ENCODE measurements at regions not wholly inside any gene's neighbourhood (a gene's known extent, or its start where the extent isn't known, plus 50 kb on each side); places are given as distances from the start of the nearest gene placed in this dataset.

GRCh38 chr7:41788556-41788955 lies 85.7 kb upstream of the INHBA start:
- Mint-ChIP-seq H3K4me1 (no peaks in the 10 kb centered on the region), H3K36me3 (ENCODE audit: low read depth) (peaks cover 1% of the 10 kb centered on the region), H3K9me3 (peaks cover 3% of the 10 kb centered on the region), H3K27me3 (no peaks in the 10 kb centered on the region), H3K27ac (no peak overlapping the region), H3K4me3 (no peak overlapping the region)
- intact Hi-C loops (cut with micrococcal nuclease): no loop called here
- DNase-seq: no peak

- Mint-ChIP-seq H3K4me3 (no peak overlapping the region), H3K27me3 (no peaks in the 10 kb centered on the region), H3K4me1 (no peaks in the 10 kb centered on the region), H3K27ac (no peak overlapping the region), H3K36me3 (ENCODE audit: low read depth) (peaks cover 1% of the 10 kb centered on the region), H3K9me3 (peaks cover 3% of the 10 kb centered on the region)
- no peak for DNase-seq
- intact Hi-C loops (cut with micrococcal nuclease): no loop called here
Measured at GRCh38 chr7:41787651-41788350, 84.9 kb upstream of the INHBA start.

- H3K4me1 Mint-ChIP-seq: no peaks in the 10 kb centered on the region
- H3K27ac Mint-ChIP-seq: no peak overlapping the region
- H3K4me3 Mint-ChIP-seq: no peak overlapping the region
- peaks cover 3% of the 10 kb centered on the region for H3K9me3 Mint-ChIP-seq
- no peaks in the 10 kb centered on the region for H3K27me3 Mint-ChIP-seq
- H3K36me3 Mint-ChIP-seq (ENCODE audit: low read depth): no peaks in the 10 kb centered on the region
- intact Hi-C loops (cut with micrococcal nuclease): no loop called here
- no peak for DNase-seq
Measured at GRCh38 chr7:41786944-41787343, 84.1 kb upstream of the INHBA start.

DNA sequence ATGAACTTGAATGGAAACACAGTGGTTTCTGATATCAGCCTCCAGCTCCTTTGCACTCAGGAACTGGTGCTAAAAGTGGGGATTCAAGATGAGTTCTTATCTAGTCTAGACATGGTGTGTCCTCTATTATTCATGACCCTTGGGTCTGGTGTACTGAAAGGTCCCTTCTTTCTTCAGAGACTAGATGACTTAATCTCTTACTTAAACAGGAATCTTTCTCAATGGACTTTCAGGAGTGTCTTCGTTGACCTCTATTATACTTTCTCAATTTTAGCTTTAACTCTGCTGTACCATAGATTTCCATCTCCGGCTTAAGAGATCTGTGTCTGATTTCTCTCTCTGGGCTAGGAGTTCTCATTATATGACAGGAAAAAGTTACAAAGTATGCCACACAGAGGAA lies 83.5 kb upstream of the INHBA start:
- DNase-seq: no peak
- intact Hi-C loops (cut with micrococcal nuclease): no loop called here
- H3K36me3 Mint-ChIP-seq (ENCODE audit: low read depth): no peaks in the 10 kb centered on the region

DNA sequence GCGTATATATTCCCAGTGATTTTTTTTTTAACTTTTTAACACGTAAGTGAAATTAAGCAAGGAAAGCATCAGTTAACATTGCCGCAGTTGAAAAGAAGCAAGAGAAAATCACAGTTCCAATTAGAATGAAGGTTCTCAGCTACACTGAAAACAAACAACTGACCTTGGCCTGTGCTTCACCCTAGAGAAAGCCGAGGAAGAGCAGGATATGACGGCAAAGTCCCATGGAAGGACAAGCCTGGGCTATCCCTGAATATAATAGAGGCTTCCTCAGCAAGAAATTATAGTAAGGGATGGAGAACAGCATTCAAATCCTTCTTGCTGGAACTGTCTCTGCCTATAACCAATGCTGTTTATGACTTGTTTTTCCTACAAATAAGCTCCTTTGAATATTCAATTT lies 83.0 kb upstream of the INHBA start:
- no peak for DNase-seq
- no peak overlapping the region for H3K27ac Mint-ChIP-seq
- intact Hi-C loops (cut with micrococcal nuclease): no loop called here
- peaks cover 3% of the 10 kb centered on the region for H3K9me3 Mint-ChIP-seq
- H3K4me1 Mint-ChIP-seq: no peaks in the 10 kb centered on the region
- H3K36me3 Mint-ChIP-seq (ENCODE audit: low read depth): no peaks in the 10 kb centered on the region
- no peak overlapping the region for H3K4me3 Mint-ChIP-seq
- H3K27me3 Mint-ChIP-seq: no peaks in the 10 kb centered on the region

More for the DNA sequence above, 83.5 kb upstream of the INHBA start:
- Mint-ChIP-seq H3K4me3 (no peak overlapping the region), H3K27me3 (no peaks in the 10 kb centered on the region), H3K9me3 (peaks cover 3% of the 10 kb centered on the region), H3K27ac (no peak overlapping the region), H3K4me1 (no peaks in the 10 kb centered on the region)

DNA sequence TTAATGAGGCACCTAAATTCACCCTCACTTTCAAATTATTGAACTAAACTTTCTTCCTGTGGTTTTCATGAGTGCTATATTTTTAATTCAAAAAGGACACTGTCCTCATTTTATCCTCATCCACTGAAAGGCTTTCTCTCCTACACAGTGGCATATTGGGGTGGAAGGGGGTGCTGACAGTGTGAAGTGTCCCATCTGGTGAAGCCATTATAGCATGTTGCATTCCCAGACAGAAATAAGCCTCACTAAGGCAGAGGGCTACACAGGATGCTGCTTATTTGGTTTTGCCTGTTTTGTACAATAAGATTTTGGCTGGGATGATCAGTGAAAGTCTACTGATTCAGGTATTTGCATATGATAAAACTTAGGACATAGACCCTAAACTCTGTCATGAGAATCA lies 82.4 kb upstream of the INHBA start:
- Mint-ChIP-seq H3K4me3 (no peak overlapping the region), H3K4me1 (no peaks in the 10 kb centered on the region), H3K9me3 (peaks cover under 1% of the 10 kb centered on the region), H3K27me3 (no peaks in the 10 kb centered on the region), H3K36me3 (ENCODE audit: low read depth) (no peaks in the 10 kb centered on the region), H3K27ac (no peak overlapping the region)
- intact Hi-C loops (cut with micrococcal nuclease): no loop called here
- no peak for DNase-seq

- intact Hi-C loops (cut with micrococcal nuclease): no loop called here
- H3K27me3 Mint-ChIP-seq: no peaks in the 10 kb centered on the region
- no peaks in the 10 kb centered on the region for H3K9me3 Mint-ChIP-seq
- H3K4me3 Mint-ChIP-seq: no peak overlapping the region
- H3K36me3 Mint-ChIP-seq (ENCODE audit: low read depth): no peaks in the 10 kb centered on the region
- no peaks in the 10 kb centered on the region for H3K4me1 Mint-ChIP-seq
- no peak overlapping the region for H3K27ac Mint-ChIP-seq
- DNase-seq: no peak
Measured at GRCh38 chr7:41779918-41780317, 77.0 kb upstream of the INHBA start.

DNA sequence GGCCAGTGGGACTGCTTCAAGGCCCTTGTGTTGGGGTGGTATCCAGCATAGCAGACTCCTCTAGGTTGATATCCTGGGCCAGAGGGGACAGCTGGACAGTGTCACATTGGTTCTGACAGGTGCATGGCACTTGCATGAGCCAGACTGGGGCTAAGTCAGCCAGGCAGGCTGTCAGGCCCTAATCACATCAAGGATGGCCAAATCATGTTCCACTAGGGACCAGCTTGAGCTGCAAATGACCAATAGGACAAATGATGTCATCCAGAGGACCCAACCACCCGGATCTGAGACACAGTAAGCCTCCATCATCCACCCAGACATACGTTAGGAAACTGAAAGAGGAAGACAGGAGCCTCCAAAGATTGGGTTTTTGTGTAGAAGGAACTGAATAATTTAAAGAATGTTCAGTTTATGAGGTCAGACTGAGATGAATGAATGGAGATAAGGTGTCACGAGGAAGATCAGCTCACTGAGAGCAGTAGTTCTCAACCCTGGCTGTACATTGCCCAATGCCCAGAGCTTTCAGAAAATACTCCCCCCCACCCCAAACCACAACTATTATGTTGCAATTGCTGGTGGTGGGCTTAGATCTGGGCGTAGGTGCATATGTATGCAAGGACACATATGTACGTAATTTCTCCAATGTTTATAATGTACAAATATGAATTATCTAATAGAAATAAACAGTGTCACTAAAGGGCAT lies 75.2 kb upstream of the INHBA start:
- no peak for DNase-seq
- Mint-ChIP-seq H3K4me3 (no peak overlapping the region), H3K36me3 (ENCODE audit: low read depth) (no peaks in the 10 kb centered on the region), H3K9me3 (peaks cover 3% of the 10 kb centered on the region), H3K27ac (no peak overlapping the region), H3K4me1 (no peaks in the 10 kb centered on the region), H3K27me3 (no peaks in the 10 kb centered on the region)
- intact Hi-C loops (cut with micrococcal nuclease): no loop called here

DNA sequence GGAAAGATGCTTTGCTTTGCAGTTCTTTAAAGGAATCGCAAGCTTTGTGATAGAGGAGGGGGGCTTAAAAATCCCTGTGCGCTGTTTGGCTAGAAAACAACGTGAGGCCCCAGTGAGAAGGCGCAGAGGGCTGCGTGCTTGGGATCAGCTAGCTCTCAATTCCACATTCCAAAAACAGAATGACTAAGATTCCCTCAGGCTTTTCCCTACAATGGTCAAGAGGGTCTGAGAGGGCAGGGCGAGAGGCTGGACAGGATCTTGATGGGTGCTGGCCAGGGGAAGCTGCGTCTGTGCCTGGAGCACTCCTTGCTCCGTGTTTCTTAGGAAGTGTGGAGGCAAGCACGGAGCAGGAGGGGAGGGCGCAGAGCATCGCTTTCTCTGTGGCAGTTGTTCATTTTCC lies 72.1 kb upstream of the INHBA start:
- H3K4me1 Mint-ChIP-seq: no peaks in the 10 kb centered on the region
- no peak overlapping the region for H3K27ac Mint-ChIP-seq
- H3K4me3 Mint-ChIP-seq: no peak overlapping the region
- no peak for DNase-seq
- intact Hi-C loops (cut with micrococcal nuclease): no loop called here
- H3K36me3 Mint-ChIP-seq (ENCODE audit: low read depth): no peaks in the 10 kb centered on the region
- no peaks in the 10 kb centered on the region for H3K27me3 Mint-ChIP-seq
- peaks cover 9% of the 10 kb centered on the region for H3K9me3 Mint-ChIP-seq

DNA sequence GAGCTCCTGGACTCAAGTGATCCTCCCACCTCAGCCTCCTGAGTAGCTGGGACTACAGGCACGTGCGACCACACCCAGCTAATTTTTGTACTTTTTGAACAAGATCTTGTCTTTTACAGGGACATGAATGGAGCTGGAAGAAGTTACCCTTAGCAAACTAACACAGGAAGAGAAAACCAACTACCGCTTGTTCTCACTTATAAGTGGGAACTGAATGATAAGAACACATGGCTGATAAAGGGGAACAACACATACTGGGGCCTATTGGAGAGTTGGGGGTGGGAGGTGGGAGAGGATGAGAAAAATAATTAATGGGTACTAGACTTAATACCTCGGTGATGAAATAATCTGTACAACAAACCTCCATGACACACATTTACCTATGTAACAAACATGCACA lies 70.9 kb upstream of the INHBA start:
- Mint-ChIP-seq H3K4me3 (no peak overlapping the region), H3K36me3 (ENCODE audit: low read depth) (no peaks in the 10 kb centered on the region), H3K27ac (no peak overlapping the region), H3K4me1 (no peaks in the 10 kb centered on the region), H3K9me3 (peaks cover 20% of the 10 kb centered on the region), H3K27me3 (peaks cover 1% of the 10 kb centered on the region)
- no peak for DNase-seq
- intact Hi-C loops (cut with micrococcal nuclease): no loop called here

- peaks cover 22% of the 10 kb centered on the region for H3K9me3 Mint-ChIP-seq
- no peaks in the 10 kb centered on the region for H3K36me3 Mint-ChIP-seq (ENCODE audit: low read depth)
- intact Hi-C loops (cut with micrococcal nuclease): no loop called here
- no peak for DNase-seq
- peaks cover 2% of the 10 kb centered on the region for H3K27me3 Mint-ChIP-seq
- no peaks in the 10 kb centered on the region for H3K4me1 Mint-ChIP-seq
- H3K4me3 Mint-ChIP-seq: no peak overlapping the region
- H3K27ac Mint-ChIP-seq: no peak overlapping the region
Measured at GRCh38 chr7:41771717-41772116, 68.8 kb upstream of the INHBA start.

DNA sequence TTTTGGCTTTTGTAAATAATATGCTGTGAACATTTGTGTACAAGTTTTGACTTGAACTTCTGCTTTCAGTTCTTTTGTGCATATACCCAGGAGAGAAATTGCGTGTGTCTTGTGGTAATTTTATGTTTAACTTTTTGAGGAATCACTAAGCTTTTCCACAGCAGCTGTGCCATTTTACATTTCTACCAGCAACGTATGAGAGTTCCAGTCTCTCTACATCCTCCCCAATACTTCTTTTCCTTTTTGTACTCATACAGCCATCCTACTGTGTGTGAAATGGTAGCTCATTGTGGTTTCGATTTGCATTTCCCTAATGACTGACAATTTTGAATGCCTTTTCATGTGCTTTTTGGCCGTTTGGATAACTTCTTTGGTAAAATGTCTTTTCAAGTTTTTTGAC lies 66.3 kb upstream of the INHBA start:
- Mint-ChIP-seq H3K4me3 (no peak overlapping the region), H3K4me1 (no peaks in the 10 kb centered on the region), H3K27me3 (peaks cover 2% of the 10 kb centered on the region), H3K27ac (no peak overlapping the region), H3K36me3 (ENCODE audit: low read depth) (no peaks in the 10 kb centered on the region), H3K9me3 (peaks cover 31% of the 10 kb centered on the region)
- intact Hi-C loops (cut with micrococcal nuclease): no loop called here
- DNase-seq: no peak

DNA sequence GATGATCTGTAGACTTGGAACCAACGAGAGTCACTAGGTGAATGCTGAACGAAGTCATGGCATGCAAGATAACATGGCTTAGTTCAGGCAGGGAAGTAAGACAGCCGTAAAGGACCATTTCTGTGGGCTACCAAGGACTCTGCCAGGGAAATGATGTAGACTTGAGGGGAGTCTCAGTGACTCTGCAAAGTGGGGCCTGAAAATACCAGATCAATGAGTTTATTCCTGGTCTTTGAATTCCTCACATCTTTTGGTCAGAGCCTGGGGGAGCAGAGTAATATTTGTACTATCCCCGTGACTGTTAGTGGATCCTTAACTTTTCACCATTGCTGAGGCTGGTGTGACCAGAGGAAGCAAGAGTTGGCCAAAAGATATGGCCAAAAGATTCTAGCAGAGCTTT lies 60.7 kb upstream of the INHBA start:
- H3K27me3 Mint-ChIP-seq: no peaks in the 10 kb centered on the region
- H3K36me3 Mint-ChIP-seq (ENCODE audit: low read depth): no peaks in the 10 kb centered on the region
- no peak for DNase-seq
- H3K4me1 Mint-ChIP-seq: no peaks in the 10 kb centered on the region
- intact Hi-C loops (cut with micrococcal nuclease): no loop called here
- no peak overlapping the region for H3K4me3 Mint-ChIP-seq
- H3K9me3 Mint-ChIP-seq: peaks cover 18% of the 10 kb centered on the region
- no peak overlapping the region for H3K27ac Mint-ChIP-seq

DNA sequence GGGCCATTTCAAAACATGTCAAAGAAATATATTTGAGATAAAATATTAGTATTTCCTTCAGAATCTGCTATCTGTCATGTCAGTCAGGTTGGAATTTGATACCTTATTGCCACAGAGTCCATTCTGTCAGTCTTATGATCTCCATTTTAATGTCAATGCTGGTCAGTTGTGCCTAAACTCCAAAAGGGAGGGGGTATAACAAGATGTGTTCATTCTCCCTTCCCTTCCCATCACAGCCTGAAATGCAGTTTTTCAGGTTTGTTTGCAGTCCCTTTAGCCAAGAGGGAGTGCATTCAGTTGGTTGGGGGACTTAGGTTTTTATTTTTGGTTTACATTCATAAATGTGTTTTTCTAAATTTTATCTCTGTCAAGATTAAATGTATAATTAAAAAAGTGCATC lies 59.8 kb upstream of the INHBA start:
- Mint-ChIP-seq H3K36me3 (ENCODE audit: low read depth) (no peaks in the 10 kb centered on the region), H3K4me1 (no peaks in the 10 kb centered on the region), H3K4me3 (no peak overlapping the region), H3K9me3 (peaks cover 18% of the 10 kb centered on the region), H3K27me3 (no peaks in the 10 kb centered on the region), H3K27ac (no peak overlapping the region)
- no peak for DNase-seq
- intact Hi-C loops (cut with micrococcal nuclease): no loop called here

DNA sequence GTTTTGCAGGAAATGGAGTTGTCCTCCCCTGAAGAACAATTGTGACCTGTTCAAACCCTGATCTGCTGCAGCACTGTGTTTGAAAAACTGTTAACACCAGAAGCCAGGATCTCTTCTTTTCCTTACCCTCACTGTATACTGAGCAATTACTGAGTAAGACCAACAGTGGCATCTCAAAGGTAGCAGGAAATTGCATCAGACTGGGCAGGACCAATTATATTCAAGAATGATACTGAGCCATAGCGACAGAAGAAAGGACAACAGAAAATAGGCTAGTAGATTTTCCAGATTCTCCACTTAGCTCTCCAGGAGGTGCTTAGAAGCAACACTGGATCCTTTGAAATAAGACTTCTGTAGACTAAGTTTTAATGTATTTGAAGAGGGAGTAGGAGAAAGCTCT lies 57.4 kb upstream of the INHBA start:
- Mint-ChIP-seq H3K36me3 (ENCODE audit: low read depth) (no peaks in the 10 kb centered on the region), H3K27ac (no peak overlapping the region), H3K4me3 (no peak overlapping the region), H3K4me1 (no peaks in the 10 kb centered on the region), H3K27me3 (no peaks in the 10 kb centered on the region), H3K9me3 (peaks cover 22% of the 10 kb centered on the region)
- intact Hi-C loops (cut with micrococcal nuclease): no loop called here
- no peak for DNase-seq
